GM19324 (cell line): ENCODE measurements at regions not wholly inside any gene's neighbourhood (a gene's known extent, or its start where the extent isn't known, plus 50 kb on each side); places are given as distances from the start of the nearest gene placed in this dataset.
"Not testable (repeated sequence)": the region's sequence is repeated elsewhere in the genome, so short reads cannot be mapped to it uniquely, and the experiment has no call there.

ENCODE experiments used
- ATAC-seq: cut with Tn5 transposase; IDR thresholded peaks from one replicate; pipeline ENCODE4 v1.9.1; 2021; ENCODE audit warnings: mild to moderate bottlenecking, moderate library complexity; ENCODE audit not compliant: unreplicated experiment, low FRiP score

- ATAC-seq: no peak
Measured at GRCh38 chr2:2738276-2738675, 407.2 kb upstream of the MYT1L start.

GRCh38 chr2:2735041-2735440, 404.0 kb upstream of the MYT1L start:
- ATAC-seq: no peak

DNA sequence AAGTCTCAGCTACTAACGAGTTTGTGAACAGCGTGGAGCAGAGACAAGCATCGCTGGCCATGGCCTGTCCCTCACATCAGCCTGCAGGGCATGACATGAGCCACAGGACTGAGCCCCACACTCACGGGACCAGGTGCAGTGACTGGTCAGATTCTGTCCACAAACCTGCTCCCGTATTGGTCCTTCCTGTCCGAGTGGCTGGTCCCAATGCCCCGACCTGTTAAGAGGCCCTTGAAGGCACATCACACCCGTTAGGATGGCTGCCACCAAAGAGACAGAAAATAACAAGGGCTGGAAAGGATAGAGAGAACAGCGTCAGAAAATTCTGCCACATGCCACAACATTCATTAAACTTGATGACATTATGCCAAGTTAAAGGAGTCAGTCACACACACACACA, 403.2 kb upstream of the MYT1L start:
- no peak for ATAC-seq

DNA sequence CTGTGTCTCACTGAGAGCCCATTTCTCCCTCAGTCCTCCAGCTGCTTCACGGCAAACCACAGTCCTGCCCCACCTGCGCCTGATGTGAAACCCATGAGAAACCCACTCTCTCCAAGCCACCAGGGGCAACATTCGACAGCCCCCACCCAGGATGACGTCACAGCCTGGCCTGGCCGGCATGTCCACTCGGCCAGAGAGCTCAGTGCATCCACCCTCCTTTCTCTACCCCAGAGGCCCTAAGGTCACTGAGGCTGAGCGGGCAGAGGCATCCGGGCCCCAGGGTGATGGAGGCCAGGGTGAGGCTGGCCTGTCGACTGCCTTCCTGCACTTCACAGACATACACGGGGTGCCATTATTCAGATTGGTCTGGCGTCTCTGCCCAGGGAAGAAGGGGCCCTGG, 402.7 kb upstream of the MYT1L start:
- ATAC-seq: no peak

GRCh38 chr2:2732331-2733119, 401.4 kb upstream of the MYT1L start:
- ATAC-seq: no peak

- no peak for ATAC-seq
Measured at GRCh38 chr2:2731816-2732284, 400.8 kb upstream of the MYT1L start.

- ATAC-seq: no peak
Measured at GRCh38 chr2:2731101-2731815, 400.2 kb upstream of the MYT1L start.

DNA sequence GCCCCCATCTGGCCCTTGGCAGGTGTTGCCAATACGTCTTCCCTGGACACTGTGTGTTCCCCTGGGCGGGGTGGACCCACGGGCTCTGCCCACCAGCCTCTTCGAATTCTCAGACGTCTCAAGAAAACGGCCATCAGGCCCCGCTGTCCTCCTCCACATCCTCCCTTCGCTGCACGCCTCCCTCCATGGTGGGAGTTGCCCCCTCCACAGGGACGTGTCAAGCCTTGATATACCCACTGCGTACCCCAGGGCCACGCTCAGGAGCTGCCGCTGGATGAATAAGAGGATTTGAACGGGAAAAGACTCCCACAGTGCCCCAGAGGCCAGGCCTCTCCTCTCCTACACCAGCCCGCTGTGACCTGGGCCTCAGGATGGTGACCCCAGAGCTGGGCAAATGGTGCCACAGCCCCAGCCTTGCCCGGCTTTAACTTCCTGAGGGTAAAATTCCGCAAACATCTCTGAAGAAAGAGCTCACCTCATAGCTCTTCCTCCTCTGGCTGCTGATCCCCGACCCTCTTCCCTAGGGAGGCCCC, 399.3 kb upstream of the MYT1L start:
- ATAC-seq: no peak

- no peak for ATAC-seq
Measured at GRCh38 chr2:2729246-2729645, 398.2 kb upstream of the MYT1L start.

DNA sequence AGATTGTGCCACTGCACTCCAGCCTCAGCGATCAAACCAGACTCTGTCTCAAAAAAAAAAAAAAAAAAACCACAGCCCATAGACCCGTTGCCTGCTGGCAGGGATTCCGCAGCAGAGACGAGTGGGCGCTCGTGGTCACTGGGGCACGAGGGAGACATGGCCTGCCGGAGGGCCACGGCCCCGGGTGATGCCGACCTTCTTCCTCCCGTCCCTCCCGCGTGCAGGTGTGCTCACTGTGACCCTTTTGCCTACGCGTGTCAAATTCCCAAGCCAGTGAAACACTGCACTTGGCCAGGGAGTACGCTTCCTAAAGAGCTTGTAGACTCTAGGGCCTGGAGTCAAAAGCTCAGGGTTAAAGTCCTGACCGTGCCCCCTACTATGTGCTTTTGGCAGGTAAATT, 397.6 kb upstream of the MYT1L start:
- no peak for ATAC-seq

DNA sequence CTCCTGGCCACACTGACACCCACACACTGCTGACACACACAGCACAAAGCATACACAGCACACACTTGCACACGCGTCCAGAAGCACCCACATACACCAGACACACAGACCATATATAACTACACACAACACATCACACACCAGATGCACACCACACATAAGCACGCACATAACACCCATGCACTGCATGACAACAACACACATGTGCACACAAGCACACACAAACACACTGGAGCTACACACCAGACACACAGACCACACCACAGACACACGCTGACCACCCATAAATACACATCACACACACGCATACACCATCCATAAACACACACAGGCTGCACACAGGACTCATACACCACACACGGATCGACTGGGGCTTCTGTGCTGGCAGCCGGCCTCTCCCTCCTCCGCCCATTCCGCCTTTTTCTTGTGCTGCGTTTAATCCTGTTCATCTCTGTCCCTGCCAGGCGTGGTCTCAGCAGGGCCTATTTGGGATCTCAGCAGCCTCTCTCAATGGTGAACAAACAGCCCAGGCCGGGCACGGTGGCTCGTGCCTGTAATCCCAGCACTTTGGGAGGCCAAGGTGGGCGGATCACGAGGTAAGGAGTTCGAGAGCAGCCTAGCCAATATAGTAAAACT, 396.9 kb upstream of the MYT1L start:
- no peak for ATAC-seq

GRCh38 chr2:2726163-2726562, 395.1 kb upstream of the MYT1L start:
- ATAC-seq: no peak

DNA sequence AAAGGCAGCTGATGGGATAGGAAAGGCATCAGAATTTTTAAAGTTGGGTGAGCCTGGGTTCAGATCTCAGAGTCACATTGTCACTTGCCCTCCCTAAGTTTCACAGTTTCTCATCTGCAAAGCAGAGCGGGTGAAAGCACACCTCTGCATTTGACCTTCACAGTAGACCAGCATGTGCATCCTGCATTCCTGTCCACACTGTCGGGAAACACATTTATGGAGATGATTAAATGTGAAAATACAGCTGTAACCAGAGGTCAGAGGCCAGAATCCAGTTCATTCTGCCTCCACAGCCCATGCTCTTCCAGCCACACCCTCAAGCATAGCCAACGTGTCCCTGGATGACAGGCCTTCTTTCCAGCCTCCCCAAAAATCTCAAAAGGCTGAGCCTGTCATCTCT, 392.0 kb upstream of the MYT1L start:
- ATAC-seq: no peak

DNA sequence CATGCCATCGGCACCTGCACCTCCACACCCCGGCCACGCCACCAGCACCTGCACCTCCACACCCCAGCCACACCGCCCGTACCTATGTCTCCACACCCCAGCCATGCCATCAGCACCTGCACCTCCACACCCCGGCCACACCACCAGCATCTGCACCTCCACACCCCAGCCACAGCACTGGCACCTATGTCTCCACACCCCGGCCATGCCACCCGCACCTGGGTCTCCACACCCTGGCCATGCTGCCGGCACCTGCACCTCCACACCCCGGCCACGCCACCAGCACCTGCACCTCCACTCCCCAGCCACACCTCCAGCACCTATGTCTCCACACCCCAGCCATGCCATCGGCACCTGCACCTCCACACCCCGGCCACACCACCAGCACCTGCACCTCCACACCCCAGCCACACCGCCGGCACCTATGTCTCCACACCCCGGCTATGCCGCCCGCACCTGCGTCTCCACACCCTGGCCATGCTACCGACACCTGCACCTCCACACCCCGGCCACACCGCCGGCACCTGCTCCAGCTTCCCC, 390.3 kb upstream of the MYT1L start:
- ATAC-seq: no peak

GRCh38 chr2:2720806-2721205, 389.7 kb upstream of the MYT1L start:
- ATAC-seq: not testable (repeated sequence)

DNA sequence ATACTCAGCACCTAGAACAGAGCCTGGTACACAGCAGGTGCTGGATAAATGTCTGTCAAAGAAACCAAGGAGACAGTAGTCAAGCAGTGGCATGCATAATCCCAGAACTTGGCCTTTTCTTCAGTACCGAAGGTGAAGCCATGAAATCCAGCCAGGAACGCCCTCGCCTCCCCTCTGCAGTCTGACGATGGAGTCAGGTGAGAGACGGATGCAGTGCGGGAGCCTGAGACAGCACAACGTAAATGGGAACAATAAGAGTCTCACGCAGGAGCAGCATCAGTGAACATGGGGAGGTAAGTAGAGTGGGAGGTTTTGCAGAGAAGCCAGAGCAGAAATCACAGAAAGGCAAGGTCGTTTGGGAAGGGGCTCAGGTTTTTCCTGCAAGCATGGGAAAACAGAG, 389.3 kb upstream of the MYT1L start:
- no peak for ATAC-seq

GRCh38 chr2:2719781-2720180, 388.7 kb upstream of the MYT1L start:
- no peak for ATAC-seq

GRCh38 chr2:2719015-2719414, 387.9 kb upstream of the MYT1L start:
- no peak for ATAC-seq

- no peak for ATAC-seq
Measured at GRCh38 chr2:2717406-2717805, 386.3 kb upstream of the MYT1L start.

- ATAC-seq: no peak
Measured at GRCh38 chr2:2716771-2717170, 385.7 kb upstream of the MYT1L start.
